Dedifferentiated amniotic fluid mesenchymal stem cell (primary cell): ENCODE measurements at regions not wholly inside any gene's neighbourhood (a gene's known extent, or its start where the extent isn't known, plus 50 kb on each side); places are given as distances from the start of the nearest gene placed in this dataset.
"Not testable (repeated sequence)": the region's sequence is repeated elsewhere in the genome, so short reads cannot be mapped to it uniquely, and the experiment has no call there.

Experiments
- DNase-seq: peaks from one replicate; pipeline ENCODE4 v3.0.0-alpha.2; 2016; ENCODE audit errors: extremely low spot score

- peak; percentile 53 for DNase-seq
These were observed 282.8 kb upstream of the TNC start for GRCh38 chr9:115400796-115401195.

GRCh38 chr9:115401756-115402327, 283.9 kb upstream of the TNC start:
- no peak for DNase-seq

GRCh38 chr9:115403753-115404152, 285.8 kb upstream of the TNC start:
- no peak for DNase-seq

- DNase-seq: no peak
These were observed 286.4 kb upstream of the TNC start for GRCh38 chr9:115404311-115404710.

- DNase-seq: no peak
These were observed 293.6 kb upstream of the TNC start for GRCh38 chr9:115411516-115411915.

- DNase-seq: peak; percentile 42
These were observed 294.1 kb upstream of the TNC start for GRCh38 chr9:115411993-115412452.

- no peak for DNase-seq
These were observed 294.7 kb upstream of the TNC start for GRCh38 chr9:115412656-115413055.

- no peak for DNase-seq
These were observed 295.3 kb upstream of the TNC start for GRCh38 chr9:115413304-115413703.

GRCh38 chr9:115413766-115414382, 295.9 kb upstream of the TNC start:
- no peak for DNase-seq

- no peak for DNase-seq
These were observed 296.6 kb upstream of the TNC start for GRCh38 chr9:115414561-115414960.

GRCh38 chr9:115415450-115415849, 297.5 kb upstream of the TNC start:
- DNase-seq: no peak

- DNase-seq: no peak
These were observed 298.3 kb upstream of the TNC start for GRCh38 chr9:115416299-115416698.

GRCh38 chr9:115418181-115418580, 300.2 kb upstream of the TNC start:
- DNase-seq: not testable (repeated sequence)

- DNase-seq: no peak
These were observed 305.0 kb upstream of the TNC start for GRCh38 chr9:115422932-115423440.

- no peak for DNase-seq
These were observed 305.7 kb upstream of the TNC start for GRCh38 chr9:115423646-115424045.

GRCh38 chr9:115425601-115426000, 307.6 kb upstream of the TNC start:
- no peak for DNase-seq

- DNase-seq: no peak
These were observed 319.5 kb upstream of the TNC start for GRCh38 chr9:115437418-115437817.

- no peak for DNase-seq
These were observed 321.7 kb upstream of the TNC start for GRCh38 chr9:115439641-115440040.

- DNase-seq: peak; percentile 71
These were observed 324.1 kb upstream of the TNC start for GRCh38 chr9:115442054-115442453.

- DNase-seq: no peak
These were observed 325.9 kb upstream of the TNC start for GRCh38 chr9:115443890-115444289.

- no peak for DNase-seq
These were observed 327.0 kb upstream of the TNC start for GRCh38 chr9:115444959-115445358.

GRCh38 chr9:115445655-115446054, 327.7 kb upstream of the TNC start:
- DNase-seq: no peak

- DNase-seq: peak; percentile 31
These were observed 338.6 kb upstream of the TNC start for GRCh38 chr9:115456515-115456914.

- DNase-seq: no peak
These were observed 343.3 kb upstream of the TNC start for GRCh38 chr9:115461280-115461679.
